HG02884 (cell line): ENCODE measurements at regions not wholly inside any gene's neighbourhood (a gene's known extent, or its start where the extent isn't known, plus 50 kb on each side); places are given as distances from the start of the nearest gene placed in this dataset.
"Not testable (repeated sequence)": the region's sequence is repeated elsewhere in the genome, so short reads cannot be mapped to it uniquely, and the experiment has no call there.

Experiments
- ATAC-seq: cut with Tn5 transposase; IDR thresholded peaks from one replicate; pipeline ENCODE4 v1.9.1; 2021; ENCODE audit warnings: mild to moderate bottlenecking, moderate library complexity; ENCODE audit not compliant: unreplicated experiment

DNA sequence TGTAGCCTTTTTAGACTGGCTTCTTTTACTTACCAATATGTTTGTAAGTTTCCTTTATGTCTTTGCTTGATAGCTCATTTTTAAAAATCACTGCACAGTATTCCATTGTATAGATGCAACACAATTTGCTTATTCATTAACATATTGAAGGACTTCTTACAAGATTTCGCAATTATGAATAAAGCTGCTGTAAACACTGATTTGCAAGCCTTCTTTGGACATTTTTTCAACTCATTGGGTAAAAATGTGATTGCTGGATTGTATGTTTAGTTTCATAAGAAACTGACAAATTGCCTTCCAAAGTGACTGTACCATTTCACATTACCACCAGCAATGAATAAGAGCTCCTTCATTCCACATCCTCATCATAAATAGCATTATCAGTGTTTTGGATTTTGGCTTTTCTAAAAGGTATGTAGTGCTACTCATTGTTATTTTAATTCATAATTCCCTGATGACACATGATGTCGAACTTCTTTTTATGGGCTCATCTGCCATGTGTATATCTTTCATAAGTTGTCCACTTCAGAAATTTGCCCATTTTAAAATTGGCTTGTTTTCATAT lies 80.7 kb downstream of the TFAP2B start:
- ATAC-seq = no peak

DNA sequence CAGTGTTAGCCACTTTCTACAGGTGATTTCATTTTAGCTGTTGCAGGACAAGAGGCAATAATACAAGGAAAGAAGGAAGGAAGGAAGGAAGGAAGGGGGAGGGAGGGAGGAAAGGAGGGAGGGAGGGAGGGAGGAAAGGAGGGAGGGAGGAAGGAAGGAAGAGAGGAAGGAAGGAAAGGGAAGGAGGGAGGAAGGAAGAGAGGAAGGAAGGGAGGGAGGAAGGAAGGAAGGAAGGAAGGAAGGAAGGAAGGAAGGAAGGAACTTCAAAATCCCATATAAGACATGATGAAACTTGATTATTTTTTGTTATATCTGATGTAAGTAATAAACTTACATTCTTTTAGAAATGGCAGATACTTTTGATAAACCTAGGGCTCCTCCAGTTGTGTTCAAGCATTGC lies 83.6 kb downstream of the TFAP2B start:
- ATAC-seq = no peak

DNA sequence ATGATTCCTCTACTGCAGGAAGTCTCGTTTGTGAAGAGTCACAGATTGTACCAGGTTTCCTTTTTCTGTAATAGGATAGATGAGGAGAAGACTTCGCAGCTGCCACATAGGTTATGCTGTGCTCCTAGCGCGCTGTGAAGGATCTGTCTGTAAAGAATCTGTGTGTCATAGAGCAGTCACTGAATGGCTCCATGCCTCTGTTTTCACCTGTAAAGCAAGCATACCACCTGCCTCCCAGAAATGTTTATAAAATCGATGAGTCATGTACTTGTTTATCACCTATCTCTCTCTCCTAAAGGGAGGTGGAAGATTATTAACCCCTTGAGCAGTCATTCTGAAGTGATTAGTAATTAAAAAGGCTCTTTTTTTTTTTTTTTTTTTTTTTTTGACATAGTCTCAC lies 86.6 kb downstream of the TFAP2B start:
- ATAC-seq = no peak

DNA sequence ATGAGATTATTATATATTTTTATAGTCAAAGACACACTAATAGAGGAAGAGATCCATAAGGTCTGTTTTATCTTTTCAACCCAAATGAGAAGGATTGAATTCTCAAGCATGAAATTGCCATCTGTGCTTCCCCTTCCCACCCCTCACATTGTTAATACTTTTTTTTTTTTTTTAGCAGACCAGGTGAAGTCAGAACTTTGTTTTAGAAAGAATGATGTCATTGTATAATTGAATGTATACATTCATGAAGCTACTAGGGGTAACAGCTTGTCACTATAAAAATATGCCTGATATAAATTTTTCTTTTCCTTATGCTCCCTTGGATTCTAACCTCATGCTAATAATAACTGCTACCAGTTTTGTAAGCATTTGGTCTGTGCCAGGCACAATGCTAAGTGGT lies 88.9 kb downstream of the TFAP2B start:
- ATAC-seq = no peak

DNA sequence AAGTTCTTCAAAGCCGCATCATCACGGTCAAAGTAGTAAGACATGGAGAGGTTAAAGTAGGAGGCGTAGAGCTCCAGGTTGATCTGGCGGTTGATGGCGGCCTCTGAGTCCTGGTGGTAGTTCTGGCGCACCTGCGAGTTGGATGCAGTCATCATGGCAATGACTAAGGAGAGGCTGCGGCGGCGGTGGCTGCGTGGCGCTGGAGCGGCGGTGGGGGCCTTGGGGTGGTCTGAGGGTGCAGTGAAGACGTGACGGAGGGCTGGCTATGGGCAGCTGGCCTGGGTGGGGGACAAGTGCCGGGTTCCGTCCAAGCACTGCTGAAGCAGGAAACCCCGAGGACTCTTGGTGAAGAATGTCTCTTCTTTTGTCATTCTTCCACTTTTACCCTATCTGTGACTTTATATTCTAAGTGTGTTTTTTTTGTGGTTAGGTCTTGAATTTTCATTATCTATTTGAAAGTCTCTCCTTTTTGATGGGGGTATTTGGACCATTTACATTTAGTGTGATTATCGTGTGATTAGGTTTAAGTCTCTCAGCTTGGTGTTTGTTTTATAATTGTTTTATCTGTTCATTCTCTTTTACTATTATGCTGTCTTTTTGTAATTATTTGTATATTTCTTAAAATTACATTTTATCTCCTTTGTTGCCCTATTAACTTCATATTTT lies 94.6 kb downstream of the TFAP2B start:
- no peak for ATAC-seq

DNA sequence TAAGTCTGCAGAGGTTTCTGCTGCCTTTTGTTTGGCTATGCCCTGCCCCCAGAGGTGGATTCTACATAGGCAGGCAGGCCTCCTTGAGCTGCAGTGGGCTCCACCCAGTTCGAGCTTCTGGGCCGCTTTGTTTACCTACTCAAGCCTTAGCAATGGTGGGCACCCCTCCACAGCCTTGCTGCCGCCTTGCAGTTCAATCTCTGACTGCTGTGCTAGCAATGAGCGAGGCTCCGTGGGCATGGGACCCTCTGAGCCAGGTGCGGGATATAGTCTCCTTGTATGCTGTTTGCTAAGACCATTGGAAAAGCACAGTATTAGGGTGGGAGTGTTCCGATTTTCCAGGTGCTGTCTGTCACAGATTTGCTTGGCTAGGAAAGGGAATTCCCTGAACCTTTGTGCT lies 102.7 kb downstream of the TFAP2B start:
- not testable (repeated sequence) for ATAC-seq

DNA sequence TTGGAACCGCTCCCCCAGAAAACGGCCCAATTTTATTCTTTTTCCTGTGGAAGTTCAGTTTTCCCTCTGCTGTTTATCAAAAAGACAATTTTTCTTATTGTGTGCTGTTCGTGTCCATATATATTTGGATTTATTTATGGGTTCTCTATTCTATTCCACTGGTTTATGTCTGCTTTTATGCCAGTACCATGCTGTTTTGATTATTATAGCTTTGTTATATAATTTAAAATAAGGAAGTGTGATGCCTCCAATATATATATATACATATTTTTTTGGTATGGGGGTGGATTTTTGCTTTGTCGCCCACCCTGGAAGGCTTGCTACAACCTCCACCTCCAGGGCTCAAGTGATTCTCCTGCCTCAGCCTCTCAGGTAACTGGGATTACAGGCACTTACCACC lies 103.3 kb downstream of the TFAP2B start:
- no peak for ATAC-seq

DNA sequence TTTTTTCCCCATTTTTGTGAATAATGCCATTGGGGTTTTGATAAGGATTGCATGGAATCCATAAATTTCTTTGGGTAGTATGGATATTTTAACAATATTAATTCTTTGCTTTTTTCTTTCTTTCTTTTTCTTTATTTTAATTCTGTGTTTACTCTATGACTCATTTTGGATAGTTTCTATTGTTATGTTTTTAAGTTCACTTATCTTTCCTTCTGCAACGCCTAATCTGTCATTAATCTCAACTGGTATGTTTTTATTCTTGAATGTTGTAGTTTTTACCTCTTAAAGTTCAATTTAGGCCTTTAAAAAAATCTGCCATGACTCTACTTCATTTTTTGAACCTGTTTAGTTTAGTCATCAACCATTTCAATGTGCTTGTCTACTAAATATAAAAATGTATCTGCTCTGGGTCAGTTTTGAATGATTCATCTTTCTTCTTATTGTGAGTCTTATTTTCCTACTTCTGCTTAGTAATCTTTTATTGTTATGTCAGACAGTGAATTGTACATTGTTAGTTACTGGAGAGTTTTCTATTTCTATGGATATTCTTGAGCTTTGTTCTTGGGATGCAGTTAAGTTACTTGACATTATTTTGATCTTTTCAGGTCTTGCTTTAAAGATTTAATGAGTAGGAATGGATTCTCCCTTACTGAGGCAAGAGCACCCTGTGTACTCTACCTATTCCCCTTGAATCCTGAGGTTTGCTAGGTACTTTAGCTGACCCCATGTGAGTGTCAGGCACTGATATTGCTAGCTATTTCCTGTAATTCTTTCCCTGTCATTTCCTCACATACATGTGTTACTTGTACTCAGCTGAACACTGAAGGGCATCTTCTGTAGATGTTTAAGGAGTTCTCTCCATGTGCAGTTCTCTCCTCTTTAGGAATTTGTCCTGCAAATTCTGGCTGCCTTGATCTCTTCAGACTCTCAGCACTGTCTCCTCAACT lies 104.2 kb downstream of the TFAP2B start:
- ATAC-seq = no peak

DNA sequence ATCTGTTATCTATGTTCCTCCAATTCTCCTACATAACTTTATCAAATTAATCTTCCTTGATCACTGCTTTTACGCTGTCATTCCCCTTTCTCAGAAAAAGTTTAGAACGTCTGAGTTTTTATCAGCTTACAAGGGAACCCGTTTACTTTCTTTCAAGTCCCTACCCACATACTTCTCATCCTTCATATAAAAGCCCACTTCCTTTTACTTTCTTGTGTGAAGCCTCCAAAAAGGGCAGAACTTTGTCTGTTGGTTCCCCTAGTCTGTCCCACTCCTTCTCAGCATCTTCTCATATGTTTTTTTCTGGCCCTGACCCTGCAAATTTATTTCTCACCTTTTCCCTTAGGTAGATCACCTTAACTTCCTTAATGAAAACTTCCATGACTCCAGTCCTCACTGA lies 106.1 kb downstream of the TFAP2B start:
- no peak for ATAC-seq

DNA sequence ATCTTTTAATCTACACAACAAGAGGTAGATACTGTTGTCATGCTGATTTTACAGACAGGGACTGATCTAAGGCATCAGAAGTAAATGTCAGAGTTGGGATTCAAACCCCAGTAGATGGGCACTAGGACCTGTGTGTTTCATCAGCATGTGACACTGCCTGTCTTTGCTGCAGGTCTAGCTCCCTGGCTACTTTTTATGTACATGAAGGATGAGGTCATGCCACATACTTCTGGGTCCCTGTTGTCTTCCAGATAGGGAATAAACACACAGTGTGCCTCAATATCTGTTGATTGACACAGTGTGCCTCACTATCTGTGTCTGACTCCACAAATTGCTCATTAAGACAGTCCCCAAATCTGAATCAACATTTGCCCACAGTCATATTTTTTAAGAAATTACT lies 106.9 kb downstream of the TFAP2B start:
- no peak for ATAC-seq

DNA sequence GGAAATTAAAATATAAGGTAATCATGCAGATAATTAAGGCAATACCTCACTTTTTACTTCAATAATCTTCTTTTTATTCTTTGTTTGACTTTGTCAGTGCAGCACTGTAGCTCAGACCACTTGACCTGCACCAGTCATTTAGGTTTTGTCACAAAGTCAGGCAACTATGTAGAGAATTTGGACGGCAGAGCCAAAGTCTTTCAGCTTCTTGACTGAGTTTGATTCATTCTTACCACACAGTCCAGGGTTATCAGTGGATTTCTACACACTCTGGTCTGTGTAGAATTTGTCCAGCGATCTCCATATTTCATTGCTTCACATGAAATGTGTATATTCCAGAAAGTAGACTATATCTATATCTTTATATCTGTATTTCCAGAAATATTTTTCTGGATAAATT lies 107.3 kb downstream of the TFAP2B start:
- no peak for ATAC-seq

DNA sequence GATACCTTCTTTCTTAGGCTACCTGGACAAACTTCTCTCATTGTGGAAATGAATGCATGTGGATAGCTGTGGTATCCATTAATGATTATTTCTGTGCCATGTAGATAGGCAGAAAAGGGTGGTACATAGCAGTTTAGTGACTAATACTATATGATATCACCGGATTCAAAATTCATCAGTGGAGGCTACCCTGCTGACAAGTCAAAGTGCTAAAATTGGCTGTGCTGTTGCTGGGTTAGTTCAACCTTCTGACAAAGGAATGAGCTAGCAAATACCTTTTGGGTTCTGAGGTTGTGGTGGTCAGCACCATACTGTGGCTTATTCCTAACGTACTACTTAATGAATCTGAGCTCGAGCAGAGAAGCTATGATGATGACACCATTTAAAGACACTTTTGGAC lies 109.1 kb downstream of the TFAP2B start:
- ATAC-seq = no peak

DNA sequence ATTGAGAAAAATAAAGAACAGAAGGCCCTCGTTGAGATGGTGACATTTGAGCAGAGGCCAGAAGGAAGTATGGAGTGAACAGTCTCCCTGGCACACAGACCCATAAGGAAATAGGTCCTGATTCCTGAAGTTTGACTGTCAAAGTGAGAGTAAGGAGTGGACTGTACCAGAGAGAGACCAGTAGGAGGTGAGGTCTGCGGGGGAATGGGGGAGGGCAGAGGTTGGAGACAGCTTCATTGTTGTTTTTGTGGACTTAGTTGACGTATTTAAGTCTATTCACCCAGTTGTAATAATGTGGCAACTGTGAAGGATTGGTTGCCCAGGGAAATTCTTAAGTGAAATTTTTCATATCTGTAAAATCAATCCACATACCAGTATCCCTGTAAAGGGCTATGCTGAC lies 110.7 kb downstream of the TFAP2B start:
- no peak for ATAC-seq

DNA sequence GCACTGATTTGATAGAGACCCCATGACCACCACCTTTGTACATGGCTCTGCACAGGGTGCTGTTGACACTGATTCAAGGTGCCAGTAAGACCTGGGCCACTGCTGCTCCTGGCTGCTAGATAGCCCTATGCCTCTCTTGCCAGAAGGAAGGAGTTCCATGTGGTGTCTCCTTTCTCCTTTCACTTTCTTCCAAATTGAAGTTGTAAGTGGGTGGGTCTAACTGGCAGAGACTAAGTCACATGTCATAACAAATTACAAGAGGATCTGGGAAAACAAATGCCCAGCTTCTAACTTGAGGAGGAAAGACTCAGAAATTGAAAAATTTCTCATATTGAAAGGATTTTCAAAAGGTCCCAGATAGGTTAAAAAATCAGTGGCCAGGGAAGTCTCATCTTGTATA lies 116.8 kb downstream of the TFAP2B start:
- no peak for ATAC-seq

DNA sequence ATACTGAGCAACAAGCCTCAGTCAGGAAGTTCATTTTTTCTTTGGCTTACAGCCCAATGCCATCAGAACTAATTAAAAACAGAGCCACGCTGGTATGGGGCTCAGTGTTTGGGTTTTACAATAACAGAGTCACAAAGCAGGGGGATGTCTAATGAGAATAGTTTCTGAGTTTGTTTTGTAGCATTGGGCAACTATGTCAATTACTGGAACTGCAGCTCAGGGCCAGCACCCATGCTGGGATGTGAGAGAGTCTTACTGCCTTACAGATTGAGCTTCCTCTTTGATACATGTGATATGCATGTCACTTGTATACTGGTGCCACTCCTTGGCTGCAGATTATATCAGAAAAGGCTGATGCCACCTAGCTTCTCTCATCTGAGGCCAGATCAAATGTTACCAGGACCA lies 117.6 kb downstream of the TFAP2B start:
- ATAC-seq = no peak

DNA sequence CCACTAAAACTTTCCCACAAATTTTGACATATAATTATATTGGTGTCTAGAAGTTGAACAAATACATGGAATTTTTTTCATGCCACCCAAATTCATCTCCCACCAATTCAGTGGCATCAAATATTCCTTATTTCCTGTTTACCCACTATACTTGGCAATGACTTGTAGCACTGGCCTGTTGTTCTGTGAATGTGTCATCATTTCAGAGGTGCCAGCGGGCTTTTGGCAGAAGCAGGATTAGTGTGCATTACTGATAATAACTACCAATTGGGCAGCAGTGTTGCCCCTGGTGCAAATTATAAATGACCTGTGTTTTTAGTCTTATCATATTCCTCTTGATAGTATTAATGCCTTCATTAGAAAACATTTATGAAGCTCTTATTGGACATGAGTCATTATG lies 121.3 kb downstream of the TFAP2B start:
- no peak for ATAC-seq

DNA sequence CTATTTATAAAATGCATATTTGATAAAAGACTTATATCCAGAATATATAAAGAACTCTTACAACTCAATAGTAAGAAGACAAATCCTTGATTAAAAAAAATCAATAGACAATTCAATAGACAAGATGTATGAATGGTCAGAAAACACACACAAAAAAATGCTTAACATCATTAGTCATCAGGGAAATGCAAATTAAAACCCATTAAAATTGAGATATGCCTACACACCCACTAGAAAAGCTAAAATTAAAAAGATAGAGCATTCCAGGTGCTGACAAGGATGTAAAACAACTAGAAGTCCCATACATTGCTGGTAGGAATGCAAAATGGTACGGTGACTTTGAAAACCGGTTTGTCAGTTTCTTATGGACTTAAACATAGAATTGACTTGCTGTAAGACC lies 127.1 kb downstream of the TFAP2B start:
- ATAC-seq = no peak

DNA sequence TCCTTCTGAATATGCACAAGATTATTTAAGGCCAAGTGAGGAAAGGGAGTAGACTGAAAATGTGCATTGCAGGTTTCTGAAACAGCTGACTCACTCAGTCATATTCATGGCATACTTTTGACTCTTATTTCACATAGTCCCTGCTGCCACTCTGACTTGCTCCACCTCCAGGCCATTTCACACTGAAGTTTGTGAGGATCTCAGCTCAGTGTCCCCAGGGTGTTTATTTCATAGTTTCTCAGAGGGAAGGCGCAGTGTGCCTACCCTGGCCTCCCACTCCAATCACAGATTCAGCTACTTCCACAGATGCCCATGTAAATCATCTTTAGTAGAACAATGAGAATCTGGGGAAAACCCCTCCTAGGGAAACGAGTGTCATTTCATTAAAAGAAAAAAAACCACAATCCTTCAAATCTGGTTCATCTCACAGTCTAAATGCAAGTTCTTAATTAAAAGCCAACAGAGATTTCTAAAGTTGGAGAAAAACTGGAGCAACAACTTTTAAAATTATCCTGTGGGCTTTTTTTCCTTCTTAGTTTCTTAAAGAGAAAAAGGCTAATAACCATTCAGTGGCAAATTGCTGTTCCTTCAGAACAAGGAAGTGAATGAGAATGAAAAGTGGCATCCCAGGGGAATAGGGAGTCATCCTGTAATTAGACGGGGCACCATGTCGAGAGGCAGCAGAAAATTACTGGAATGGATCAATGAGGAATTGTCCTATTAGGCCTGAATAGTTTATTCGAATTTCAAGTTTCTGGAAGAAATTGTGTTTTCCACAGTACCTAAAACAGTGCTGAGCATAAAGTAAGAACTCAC lies 133.6 kb downstream of the TFAP2B start:
- peak; percentile 51 for ATAC-seq

DNA sequence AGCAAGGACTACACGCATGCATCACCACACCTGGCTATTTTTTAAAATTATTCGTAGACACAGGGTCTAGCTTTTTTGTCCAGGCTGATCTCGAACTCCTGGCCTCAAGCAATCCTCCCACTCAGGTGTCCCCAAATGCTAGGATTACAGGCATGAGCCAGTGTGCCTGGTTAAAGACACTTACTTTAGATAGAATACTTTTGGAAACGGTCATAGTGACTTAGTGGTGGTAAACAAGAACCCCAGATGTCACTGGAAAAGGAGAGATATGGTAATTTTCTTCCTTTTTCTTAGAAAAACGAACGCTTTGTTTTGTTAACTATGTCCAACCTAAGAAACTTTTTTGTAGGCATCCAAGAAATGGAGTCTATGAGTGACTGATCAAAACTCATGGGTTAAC lies 137.3 kb downstream of the TFAP2B start:
- no peak for ATAC-seq

DNA sequence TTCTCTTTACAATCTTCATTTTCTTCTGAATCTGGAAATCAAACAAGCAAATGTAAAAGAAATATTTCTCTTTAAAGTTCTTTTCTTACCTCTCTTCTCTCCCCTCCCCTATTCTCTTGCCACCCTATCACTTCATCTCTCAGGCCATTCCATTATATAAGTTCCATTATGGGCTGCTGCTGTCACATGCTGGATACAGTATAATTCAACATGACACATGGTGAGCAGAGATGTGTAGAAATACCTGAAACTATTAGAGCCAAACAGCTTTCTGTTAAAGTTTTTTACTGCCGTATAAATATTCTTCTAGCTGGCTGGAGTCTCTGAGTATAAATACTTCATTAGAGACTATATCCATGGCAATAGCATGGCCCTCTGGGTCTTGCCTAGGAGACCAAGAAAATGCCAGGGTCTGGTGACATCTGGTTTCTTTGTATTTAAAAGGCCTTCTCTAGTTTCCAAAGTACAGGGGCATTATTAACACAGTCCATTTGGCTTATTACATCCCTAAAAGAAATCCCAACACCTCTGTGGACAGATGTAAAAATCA lies 139.6 kb downstream of the TFAP2B start:
- no peak for ATAC-seq

DNA sequence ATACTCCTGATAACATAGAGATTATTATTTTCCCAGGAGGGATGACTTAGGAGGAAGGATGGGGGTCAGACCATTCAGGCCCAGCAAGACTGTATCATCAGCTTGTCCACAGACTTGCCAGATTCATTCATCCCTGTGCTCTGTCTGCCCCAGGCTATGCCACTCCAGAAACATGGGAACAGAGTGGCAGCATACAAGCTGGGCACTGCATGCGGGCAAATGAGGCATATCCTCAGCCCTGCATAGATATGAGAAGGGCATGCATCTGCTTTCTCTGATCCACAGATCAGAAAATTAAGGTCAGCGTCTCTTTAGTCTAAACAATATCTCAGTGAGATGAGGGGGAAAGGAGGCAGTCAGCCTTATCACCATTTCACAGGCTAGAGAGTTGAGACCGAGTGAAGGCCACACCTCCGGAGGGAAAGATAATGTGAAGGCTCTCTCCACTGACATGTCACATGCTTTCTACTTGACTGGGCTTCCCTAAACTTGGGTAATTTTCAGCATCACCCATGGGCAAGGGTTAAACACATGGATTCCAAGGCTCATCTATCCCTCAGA lies 140.5 kb downstream of the TFAP2B start:
- no peak for ATAC-seq
